Fibroblast of upper back skin (primary cell): ENCODE measurements at regions not wholly inside any gene's neighbourhood (a gene's known extent, or its start where the extent isn't known, plus 50 kb on each side); places are given as distances from the start of the nearest gene placed in this dataset.
"Not testable (repeated sequence)": the region's sequence is repeated elsewhere in the genome, so short reads cannot be mapped to it uniquely, and the experiment has no call there.

Experiments used
- DNase-seq: peaks from one replicate; pipeline ENCODE4 v3.0.0-alpha.2; 2013

- DNase-seq: no peak
Observed at GRCh38 chr15:25068696-25069095, 113.9 kb downstream of the SNRPN start.

GRCh38 chr15:25070353-25070963 lies 115.7 kb downstream of the SNRPN start:
- no peak for DNase-seq

- DNase-seq: no peak
Observed at GRCh38 chr15:25072857-25073476, 118.2 kb downstream of the SNRPN start.

- no peak for DNase-seq
Observed at GRCh38 chr15:25087137-25087536, 132.3 kb downstream of the SNRPN start.

- DNase-seq: no peak
Observed at GRCh38 chr15:25088261-25088790, 133.5 kb downstream of the SNRPN start.

- DNase-seq: no peak
Observed at GRCh38 chr15:25089577-25089976, 134.8 kb downstream of the SNRPN start.

- no peak for DNase-seq
Observed at GRCh38 chr15:25090073-25090733, 135.4 kb downstream of the SNRPN start.

- no peak for DNase-seq
Observed at GRCh38 chr15:25091421-25092158, 136.8 kb downstream of the SNRPN start.

- DNase-seq: peak; percentile 27
Observed at GRCh38 chr15:25092661-25093060, 137.9 kb downstream of the SNRPN start.

- DNase-seq: no peak
Observed at GRCh38 chr15:25093455-25094029, 138.8 kb downstream of the SNRPN start.

GRCh38 chr15:25094066-25094465 lies 139.3 kb downstream of the SNRPN start:
- no peak for DNase-seq

GRCh38 chr15:25094519-25094918 lies 139.7 kb downstream of the SNRPN start:
- DNase-seq: no peak

- no peak for DNase-seq
Observed at GRCh38 chr15:25095179-25095578, 140.4 kb downstream of the SNRPN start.

GRCh38 chr15:25099966-25100365 lies 145.2 kb downstream of the SNRPN start:
- not testable (repeated sequence) for DNase-seq

- DNase-seq: no peak
Observed at GRCh38 chr15:25106209-25106608, 151.4 kb downstream of the SNRPN start.

- no peak for DNase-seq
Observed at GRCh38 chr15:25133804-25134203, 179.0 kb downstream of the SNRPN start.

- DNase-seq: no peak
Observed at GRCh38 chr15:25134546-25134945, 179.8 kb downstream of the SNRPN start.

GRCh38 chr15:25136119-25136518 lies 181.3 kb downstream of the SNRPN start:
- peak; percentile 1 for DNase-seq

GRCh38 chr15:25137013-25137412 lies 182.2 kb downstream of the SNRPN start:
- no peak for DNase-seq

- no peak for DNase-seq
Observed at GRCh38 chr15:25169318-25169717, 214.5 kb downstream of the SNRPN start.

- DNase-seq: no peak
Observed at GRCh38 chr15:25170113-25170731, 215.4 kb downstream of the SNRPN start.

GRCh38 chr15:25170781-25171110 lies 216.0 kb downstream of the SNRPN start:
- DNase-seq: no peak
